ENCODE measurements at regions not wholly inside any gene's neighbourhood (a gene's known extent, or its start where the extent isn't known, plus 50 kb on each side); places are given as distances from the start of the nearest gene placed in this dataset.

- Histone ChIP-seq H3K36me3 (no peaks in the 10 kb centered on the region), H3K27me3 (no peaks in the 10 kb centered on the region), H3K4me3 (no peak overlapping the region), H3K9me3 (no peaks in the 10 kb centered on the region), H3K27ac (no peak overlapping the region), H3K4me1 (no peaks in the 10 kb centered on the region)
- TF ChIP-seq POLR2A (IDR thresholded peaks at IDR 0.05) (no peak), CTCF (IDR thresholded peaks at IDR 0.05) (no peak)
- DNase-seq (no peak), ATAC-seq (no peak)
- intact Hi-C loops (cut with DNase I) = no loop called here
- 52 to 68% (median 59%) methylated on average over 4 of the region's 4 CpGs for WGBS, 4 donors
These were observed 568.9 kb downstream of the EDEM1 start for GRCh38 chr3:5756443-5756842.

- 83 to 88% (median 86%) methylated on average over 7 of the region's 7 CpGs for WGBS, 4 donors
- no peak for TF ChIP-seq CTCF (IDR thresholded peaks at IDR 0.05)
- no peak for TF ChIP-seq POLR2A (IDR thresholded peaks at IDR 0.05)
- DNase-seq (no peak), ATAC-seq (no peak)
- H3K4me1 ChIP-seq = no peaks in the 10 kb centered on the region
- H3K4me3 ChIP-seq = no peak overlapping the region
- intact Hi-C loops (cut with DNase I) = no loop called here
- no peak overlapping the region for H3K27ac ChIP-seq
- no peaks in the 10 kb centered on the region for H3K36me3 ChIP-seq
- no peaks in the 10 kb centered on the region for H3K9me3 ChIP-seq
- no peaks in the 10 kb centered on the region for H3K27me3 ChIP-seq
These were observed 569.8 kb downstream of the EDEM1 start for GRCh38 chr3:5757213-5757804.

- Histone ChIP-seq H3K4me1 (no peaks in the 10 kb centered on the region), H3K9me3 (no peaks in the 10 kb centered on the region), H3K27me3 (no peaks in the 10 kb centered on the region), H3K27ac (no peak overlapping the region), H3K36me3 (no peaks in the 10 kb centered on the region), H3K4me3 (no peak overlapping the region)
- WGBS, 4 donors = 47 to 61% (median 54%) methylated on average over 6 of the region's 6 CpGs
- ATAC-seq = no peak
- intact Hi-C loops (cut with DNase I) = no loop called here
- no peak for DNase-seq
- TF ChIP-seq CTCF (IDR thresholded peaks at IDR 0.05) (no peak), POLR2A (IDR thresholded peaks at IDR 0.05) (no peak)
These were observed 571.2 kb downstream of the EDEM1 start for GRCh38 chr3:5758699-5759098.

- no peaks in the 10 kb centered on the region for H3K27me3 ChIP-seq
- intact Hi-C loops (cut with DNase I) = no loop called here
- DNase-seq = no peak
- H3K4me3 ChIP-seq = no peak overlapping the region
- WGBS, 4 donors = 77 to 89% (median 84%) methylated on average over 3 of the region's 3 CpGs
- no peaks in the 10 kb centered on the region for H3K4me1 ChIP-seq
- TF ChIP-seq POLR2A (IDR thresholded peaks at IDR 0.05) = no peak
- no peak overlapping the region for H3K27ac ChIP-seq
- H3K9me3 ChIP-seq = no peaks in the 10 kb centered on the region
- ATAC-seq = no peak
- H3K36me3 ChIP-seq = no peaks in the 10 kb centered on the region
These were observed 575.0 kb downstream of the EDEM1 start for GRCh38 chr3:5762506-5762905.

GRCh38 chr3:5766848-5767247 is 579.3 kb downstream of the EDEM1 start:
- H3K27me3 ChIP-seq = no peaks in the 10 kb centered on the region
- TF ChIP-seq CTCF (IDR thresholded peaks at IDR 0.05) = no peak
- no peak for TF ChIP-seq POLR2A (IDR thresholded peaks at IDR 0.05)
- ATAC-seq (no peak), DNase-seq (no peak)
- H3K4me3 ChIP-seq = no peak overlapping the region
- 24 to 50% (median 40%) methylated on average over 1 of the region's 1 CpG for WGBS, 4 donors
- intact Hi-C loops (cut with DNase I) = no loop called here
- no peaks in the 10 kb centered on the region for H3K4me1 ChIP-seq
- no peaks in the 10 kb centered on the region for H3K36me3 ChIP-seq
- H3K27ac ChIP-seq = no peak overlapping the region
- no peaks in the 10 kb centered on the region for H3K9me3 ChIP-seq
